Chondrocyte (in vitro differentiated cells): ENCODE measurements at regions not wholly inside any gene's neighbourhood (a gene's known extent, or its start where the extent isn't known, plus 50 kb on each side); places are given as distances from the start of the nearest gene placed in this dataset.
A peak's percentile ranks its signal among the peaks of the same experiment; 100 is the strongest.

Source experiments
- DNase-seq: peaks from one replicate; pipeline ENCODE4 v3.0.0; 2021; ENCODE audit warnings: mixed read lengths, low spot score
- H3K27ac Mint-ChIP-seq: one replicate; pipeline ENCODE4 v1.8.0; 2021; ENCODE audit warnings: mild to moderate bottlenecking, moderate library complexity, mixed read lengths; ENCODE audit not compliant: unreplicated experiment
- H3K27me3 Mint-ChIP-seq: 2 replicates; pipeline ENCODE4 v1.8.0; 2021; ENCODE audit warnings: low read depth, mixed read lengths
- H3K36me3 Mint-ChIP-seq: 2 replicates; pipeline ENCODE4 v1.8.0; 2021; ENCODE audit warnings: low read depth, mixed read lengths
- H3K4me1 Mint-ChIP-seq: 2 replicates; pipeline ENCODE4 v1.8.0; 2021; ENCODE audit warnings: low read depth, mild to moderate bottlenecking, mixed read lengths
- H3K4me3 Mint-ChIP-seq: one replicate; pipeline ENCODE4 v1.8.0; 2021; ENCODE audit warnings: mild to moderate bottlenecking, moderate library complexity, mixed read lengths; ENCODE audit not compliant: unreplicated experiment
- H3K9me3 Mint-ChIP-seq: 2 replicates; pipeline ENCODE4 v1.8.0; 2021; ENCODE audit warnings: low read depth, mixed read lengths
- CTCF ChIP-seq: fragments of 200-600 bp; sonication (generic); IDR thresholded peaks from 2 replicates; pipeline ENCODE4 v1.5.0; 2021; ENCODE audit warnings: antibody characterized with exemption, mild to moderate bottlenecking, moderate library complexity

GRCh38 chr6:90948540-90948939 lies 361.7 kb upstream of the MAP3K7 start:
- no peaks in the 10 kb centered on the region for H3K4me1 Mint-ChIP-seq
- DNase-seq: peak; percentile 89
- no peaks in the 10 kb centered on the region for H3K27me3 Mint-ChIP-seq
- no peak for TF ChIP-seq CTCF
- H3K36me3 Mint-ChIP-seq: no peaks in the 10 kb centered on the region
- H3K4me3 Mint-ChIP-seq: no peak overlapping the region
- peaks cover 2% of the 10 kb centered on the region for H3K9me3 Mint-ChIP-seq
- H3K27ac Mint-ChIP-seq: no peak overlapping the region

- no peak overlapping the region for H3K27ac Mint-ChIP-seq
- peak; percentile 85 for DNase-seq
- no peaks in the 10 kb centered on the region for H3K9me3 Mint-ChIP-seq
- no peaks in the 10 kb centered on the region for H3K36me3 Mint-ChIP-seq
- no peak for TF ChIP-seq CTCF
- H3K4me3 Mint-ChIP-seq: no peak overlapping the region
- no peaks in the 10 kb centered on the region for H3K4me1 Mint-ChIP-seq
- H3K27me3 Mint-ChIP-seq: no peaks in the 10 kb centered on the region
Measured at GRCh38 chr6:90947184-90948064, 360.6 kb upstream of the MAP3K7 start.

GRCh38 chr6:90941885-90942284 lies 355.0 kb upstream of the MAP3K7 start:
- H3K4me1 Mint-ChIP-seq: peaks cover 6% of the 10 kb centered on the region
- H3K4me3 Mint-ChIP-seq: no peak overlapping the region
- H3K9me3 Mint-ChIP-seq: no peaks in the 10 kb centered on the region
- H3K27me3 Mint-ChIP-seq: no peaks in the 10 kb centered on the region
- no peak for TF ChIP-seq CTCF
- no peak for DNase-seq
- H3K27ac Mint-ChIP-seq: no peak overlapping the region
- H3K36me3 Mint-ChIP-seq: no peaks in the 10 kb centered on the region

GRCh38 chr6:90940812-90941481 lies 354.1 kb upstream of the MAP3K7 start:
- no peak for DNase-seq
- Mint-ChIP-seq H3K27ac (no peak overlapping the region), H3K4me3 (no peak overlapping the region), H3K36me3 (no peaks in the 10 kb centered on the region), H3K4me1 (peaks cover 6% of the 10 kb centered on the region), H3K27me3 (no peaks in the 10 kb centered on the region), H3K9me3 (no peaks in the 10 kb centered on the region)
- peak; percentile 90 for TF ChIP-seq CTCF

- no peak for TF ChIP-seq CTCF
- Mint-ChIP-seq H3K36me3 (no peaks in the 10 kb centered on the region), H3K4me3 (no peak overlapping the region), H3K27me3 (no peaks in the 10 kb centered on the region), H3K27ac (no peak overlapping the region), H3K9me3 (no peaks in the 10 kb centered on the region), H3K4me1 (peaks cover 6% of the 10 kb centered on the region)
- no peak for DNase-seq
Measured at GRCh38 chr6:90939906-90940305, 353.0 kb upstream of the MAP3K7 start.
